ENCODE measurements at regions not wholly inside any gene's neighbourhood (a gene's known extent, or its start where the extent isn't known, plus 50 kb on each side); places are given as distances from the start of the nearest gene placed in this dataset.

DNA sequence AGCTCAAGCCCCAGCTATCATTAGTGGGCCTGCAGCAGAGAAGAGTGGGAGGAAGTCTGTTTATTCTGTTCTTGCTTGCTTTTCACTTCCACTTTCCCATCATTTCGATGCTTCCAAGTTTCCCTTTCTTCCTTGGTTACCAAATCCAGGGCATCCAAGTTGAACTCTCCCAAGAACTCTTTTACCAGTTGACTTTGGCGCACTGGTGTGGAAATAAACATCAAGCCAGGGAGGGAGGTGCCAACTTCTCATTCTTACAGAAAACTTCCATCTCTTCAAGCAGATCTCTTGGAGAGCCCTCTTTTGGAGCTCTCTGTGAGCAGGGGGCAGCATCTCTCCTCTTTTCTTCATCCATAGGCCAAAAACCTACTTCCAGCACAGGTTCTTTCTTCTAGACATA is 85.7 kb upstream of the RGS17 start:
- no peaks in the 10 kb centered on the region for H3K9me3 Mint-ChIP-seq (ENCODE audit: low read depth, unreplicated experiment)
- CTCF ChIA-PET, result no interaction called here
- DNase-seq, result no peak
- H3K27me3 Mint-ChIP-seq (ENCODE audit: unreplicated experiment), result no peaks in the 10 kb centered on the region
- H3K4me3 Mint-ChIP-seq (ENCODE audit: low read depth, unreplicated experiment), result no peak overlapping the region
- TF ChIP-seq, protein P1, sequence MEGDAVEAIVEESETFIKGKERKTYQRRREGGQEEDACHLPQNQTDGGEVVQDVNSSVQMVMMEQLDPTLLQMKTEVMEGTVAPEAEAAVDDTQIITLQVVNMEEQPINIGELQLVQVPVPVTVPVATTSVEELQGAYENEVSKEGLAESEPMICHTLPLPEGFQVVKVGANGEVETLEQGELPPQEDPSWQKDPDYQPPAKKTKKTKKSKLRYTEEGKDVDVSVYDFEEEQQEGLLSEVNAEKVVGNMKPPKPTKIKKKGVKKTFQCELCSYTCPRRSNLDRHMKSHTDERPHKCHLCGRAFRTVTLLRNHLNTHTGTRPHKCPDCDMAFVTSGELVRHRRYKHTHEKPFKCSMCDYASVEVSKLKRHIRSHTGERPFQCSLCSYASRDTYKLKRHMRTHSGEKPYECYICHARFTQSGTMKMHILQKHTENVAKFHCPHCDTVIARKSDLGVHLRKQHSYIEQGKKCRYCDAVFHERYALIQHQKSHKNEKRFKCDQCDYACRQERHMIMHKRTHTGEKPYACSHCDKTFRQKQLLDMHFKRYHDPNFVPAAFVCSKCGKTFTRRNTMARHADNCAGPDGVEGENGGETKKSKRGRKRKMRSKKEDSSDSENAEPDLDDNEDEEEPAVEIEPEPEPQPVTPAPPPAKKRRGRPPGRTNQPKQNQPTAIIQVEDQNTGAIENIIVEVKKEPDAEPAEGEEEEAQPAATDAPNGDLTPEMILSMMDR (IDR thresholded peaks at IDR 0.05; ENCODE audit: unreplicated experiment), result no peak
- H3K4me1 Mint-ChIP-seq (ENCODE audit: low read depth, unreplicated experiment), result no peaks in the 10 kb centered on the region
- no TSS peak for BruUV-seq (replicated peaks)
- no peaks in the 10 kb centered on the region for H3K36me3 Mint-ChIP-seq (ENCODE audit: insufficient read depth, unreplicated experiment)
- no peak overlapping the region for H3K27ac Mint-ChIP-seq (ENCODE audit: unreplicated experiment)
- intact Hi-C loops (cut with micrococcal nuclease; ENCODE audit: unreplicated experiment), result no loop called here

DNA sequence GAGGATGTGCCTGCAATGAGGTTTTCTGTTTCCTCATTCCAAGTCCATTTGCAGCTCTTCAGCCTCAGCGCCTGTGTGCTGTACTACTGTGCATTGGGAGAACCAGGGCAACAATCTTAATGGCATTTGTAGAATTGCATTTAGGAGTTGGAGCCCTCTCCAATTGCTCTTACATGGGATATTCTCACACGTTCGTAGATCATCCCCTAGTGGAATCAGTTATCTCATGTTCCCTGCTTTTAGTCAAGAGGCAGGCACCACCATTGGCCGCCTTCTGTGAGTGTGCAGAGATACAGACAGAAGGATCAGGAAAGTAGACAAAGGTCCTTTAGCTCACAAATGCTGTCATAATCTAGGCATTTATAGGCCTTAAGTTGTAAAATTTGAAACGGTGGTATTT is 84.2 kb upstream of the RGS17 start:
- TF ChIP-seq, protein P1 (IDR thresholded peaks at IDR 0.05; ENCODE audit: unreplicated experiment), result no peak
- Mint-ChIP-seq H3K4me1 (ENCODE audit: low read depth, unreplicated experiment) (no peaks in the 10 kb centered on the region), H3K27ac (ENCODE audit: unreplicated experiment) (no peak overlapping the region), H3K4me3 (ENCODE audit: low read depth, unreplicated experiment) (no peak overlapping the region), H3K36me3 (ENCODE audit: insufficient read depth, unreplicated experiment) (no peaks in the 10 kb centered on the region), H3K27me3 (ENCODE audit: unreplicated experiment) (no peaks in the 10 kb centered on the region), H3K9me3 (ENCODE audit: low read depth, unreplicated experiment) (no peaks in the 10 kb centered on the region)
- no peak for DNase-seq
- BruUV-seq (replicated peaks), result no TSS peak
- intact Hi-C loops (cut with micrococcal nuclease; ENCODE audit: unreplicated experiment), result no loop called here
- CTCF ChIA-PET, result interaction anchor here (0.6 kb wide), 1 partner anchor 213 kb away, joined by 3 read pairs; no protein-coding TSS in a partner anchor

DNA sequence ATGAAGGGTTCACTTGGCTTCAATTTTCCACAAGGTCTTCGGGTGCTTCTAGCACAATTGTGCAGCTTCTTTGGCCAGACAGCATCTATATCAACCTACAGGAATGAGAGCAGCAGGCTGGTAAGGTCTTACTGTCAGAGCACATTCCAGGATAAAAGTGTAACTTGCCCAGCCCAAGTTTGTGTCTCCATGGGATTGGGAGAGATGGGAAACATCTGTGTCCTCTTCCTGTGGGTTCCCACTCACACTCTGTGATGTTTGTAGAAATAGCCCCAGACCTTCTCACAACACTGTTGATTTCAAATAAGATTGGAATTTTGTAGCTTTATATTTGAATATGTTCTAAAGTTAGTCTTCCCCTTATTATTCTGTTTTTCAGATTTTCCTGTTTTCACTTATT is 83.4 kb upstream of the RGS17 start:
- Mint-ChIP-seq H3K27ac (ENCODE audit: unreplicated experiment) (no peak overlapping the region), H3K27me3 (ENCODE audit: unreplicated experiment) (no peaks in the 10 kb centered on the region), H3K4me3 (ENCODE audit: low read depth, unreplicated experiment) (no peak overlapping the region), H3K4me1 (ENCODE audit: low read depth, unreplicated experiment) (no peaks in the 10 kb centered on the region), H3K9me3 (ENCODE audit: low read depth, unreplicated experiment) (no peaks in the 10 kb centered on the region), H3K36me3 (ENCODE audit: insufficient read depth, unreplicated experiment) (no peaks in the 10 kb centered on the region)
- DNase-seq, result no peak
- intact Hi-C loops (cut with micrococcal nuclease; ENCODE audit: unreplicated experiment), result no loop called here
- TF ChIP-seq, protein P1 (IDR thresholded peaks at IDR 0.05; ENCODE audit: unreplicated experiment), result no peak
- no TSS peak for BruUV-seq (replicated peaks)
- CTCF ChIA-PET, result interaction anchor here (0.6 kb wide), 1 partner anchor 213 kb away, joined by 3 read pairs; no protein-coding TSS in a partner anchor

DNA sequence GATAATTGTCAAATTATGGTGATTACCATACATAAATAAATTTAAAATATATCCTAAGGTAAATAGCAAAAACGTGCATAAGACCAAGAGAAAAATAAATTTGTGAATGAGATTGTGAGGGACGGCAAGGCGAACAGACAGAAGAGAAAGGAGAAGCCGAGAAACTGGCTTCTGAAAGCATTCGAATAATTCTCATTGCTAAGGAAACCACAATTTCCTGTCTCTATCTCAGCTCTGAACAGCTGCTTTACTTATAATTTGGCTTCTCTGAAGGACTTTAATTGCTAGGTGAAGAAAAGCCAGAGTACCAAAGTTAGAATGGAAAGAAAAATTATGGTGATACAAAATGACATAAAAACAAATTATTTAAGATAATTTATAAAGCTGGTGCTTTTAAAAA is 79.0 kb upstream of the RGS17 start:
- Mint-ChIP-seq H3K27me3 (ENCODE audit: unreplicated experiment) (no peaks in the 10 kb centered on the region), H3K27ac (ENCODE audit: unreplicated experiment) (no peak overlapping the region), H3K9me3 (ENCODE audit: low read depth, unreplicated experiment) (no peaks in the 10 kb centered on the region), H3K4me1 (ENCODE audit: low read depth, unreplicated experiment) (no peaks in the 10 kb centered on the region), H3K4me3 (ENCODE audit: low read depth, unreplicated experiment) (no peak overlapping the region), H3K36me3 (ENCODE audit: insufficient read depth, unreplicated experiment) (no peaks in the 10 kb centered on the region)
- intact Hi-C loops (cut with micrococcal nuclease; ENCODE audit: unreplicated experiment), result no loop called here
- CTCF ChIA-PET, result no interaction called here
- BruUV-seq (replicated peaks), result no TSS peak
- TF ChIP-seq, protein P1 (IDR thresholded peaks at IDR 0.05; ENCODE audit: unreplicated experiment), result no peak
- DNase-seq, result no peak

All from Calu3 (cell line).